Fibroblast of lung (primary cell): ENCODE measurements at regions not wholly inside any gene's neighbourhood (a gene's known extent, or its start where the extent isn't known, plus 50 kb on each side); places are given as distances from the start of the nearest gene placed in this dataset.

Experiments used
- CTCF ChIP-seq, 2 donors: IDR thresholded peaks in 1 of 2; conservative IDR thresholded peaks in 1 of 2; 1 replicate in 1 of 2; 2 replicates in 1 of 2; pipeline ENCODE4 v1.5.1; 2011 to 2012; ENCODE audit warnings: low read length in 2 of 2, control low read depth in 1 of 2, inconsistent platforms in 1 of 2, low read depth in 1 of 2, mild to moderate bottlenecking in 1 of 2
- EZH2 ChIP-seq: IDR thresholded peaks from 2 replicates; pipeline ENCODE4 v1.5.1; 2012; ENCODE audit warnings: low read length, control low read depth, mild to moderate bottlenecking; ENCODE audit errors: missing control alignments

- TF ChIP-seq CTCF (conservative IDR thresholded peaks at IDR 0.05 in 1 of 2, IDR thresholded peaks at IDR 0.05 in 1 of 2; ENCODE audit: low read depth in 1 of 2, low read length in 2 of 2) (no peak), EZH2 (no peak)
Observed at GRCh38 chr15:25932696-25933095, 69.6 kb upstream of the ATP10A start.
